T-cell (primary cell): ENCODE measurements at regions not wholly inside any gene's neighbourhood (a gene's known extent, or its start where the extent isn't known, plus 50 kb on each side); places are given as distances from the start of the nearest gene placed in this dataset.

ENCODE experiments used
- ATAC-seq, 4 experiments: fragments of 200-7000 bp in 3 of 4; fragments of 150-1000 bp in 1 of 4; cut with Tn5 transposase; replicated peaks in 1 of 4; 1 replicate in 3 of 4; 2 replicates in 1 of 4; pipeline ENCODE4 v1.10.0; 2021; ENCODE audit warnings: moderate library complexity in 3 of 4, mild to moderate bottlenecking in 2 of 4, moderate number of reproducible peaks in 1 of 4
- CTCF ChIA-PET, 2 donors: fragments of 300-600 bp; sonication (Branson Sonifier 250); formaldehyde crosslinking; loops; one replicate each; lab custom pipeline; 2022; ENCODE audit warnings: antibody characterized with exemption in 2 of 2; lab: Charles Lee
- POLR2A ChIA-PET, 2 donors: fragments of 300-600 bp; sonication (Branson Sonifier 250); formaldehyde crosslinking; loops; one replicate each; lab custom pipeline; 2022; ENCODE audit warnings: antibody characterized with exemption in 2 of 2; lab: Charles Lee
- DNase-seq, 35 experiments: peaks; one replicate each; pipeline versions ENCODE4 v3.0.0 to v3.0.0-alpha.2; 2013 to 2023
- H3K27ac ChIP-seq: one replicate; pipeline ENCODE4 v1.5.1; 2013; ENCODE audit warnings: low read length
- H3K27me3 ChIP-seq, 2 experiments: replicated peaks in 1 of 2; 1 replicate in 1 of 2; 2 replicates in 1 of 2; pipeline versions ENCODE4 v1.6.1 to v1.7.0; 2013; ENCODE audit warnings: low read length in 1 of 2, mixed read lengths in 1 of 2; ENCODE audit not compliant: control insufficient read depth in 2 of 2, insufficient read depth in 2 of 2; ENCODE audit errors: extremely low read depth in 1 of 2
- H3K36me3 ChIP-seq, 2 donors: 1 replicate in 1 of 2; 2 replicates in 1 of 2; pipeline versions ENCODE4 v1.6.1 to v1.7.0; 2013; ENCODE audit warnings: low read length in 1 of 2; ENCODE audit not compliant: control insufficient read depth in 2 of 2, insufficient read depth in 1 of 2; ENCODE audit errors: extremely low read depth in 1 of 2
- H3K4me1 ChIP-seq, 2 experiments: 1 replicate in 1 of 2; 2 replicates in 1 of 2; pipeline versions ENCODE4 v1.6.1 to v1.7.0; 2013; ENCODE audit warnings: low read length in 2 of 2, mixed read lengths in 1 of 2; ENCODE audit not compliant: insufficient read depth in 2 of 2, control insufficient read depth in 1 of 2; ENCODE audit errors: extremely low read depth in 1 of 2
- H3K4me3 ChIP-seq, 2 donors: 1 replicate in 1 of 2; 2 replicates in 1 of 2; pipeline versions ENCODE4 v1.5.1 to v1.7.0; 2013; ENCODE audit warnings: mild to moderate bottlenecking in 2 of 2, low read length in 1 of 2, moderate library complexity in 1 of 2; ENCODE audit not compliant: control insufficient read depth in 1 of 2; ENCODE audit errors: extremely low read depth in 1 of 2
- H3K9me3 ChIP-seq: 2 replicates; pipeline ENCODE4 v1.7.0; 2013
- H3K27ac Mint-ChIP-seq, 2 donors: one replicate each; pipeline ENCODE4 v1.8.0; 2020 to 2021; ENCODE audit warnings: mild to moderate bottlenecking in 2 of 2, mixed read lengths in 2 of 2
- H3K27me3 Mint-ChIP-seq, 2 donors: one replicate each; pipeline ENCODE4 v1.8.0; 2021 to 2022; ENCODE audit warnings: mixed read lengths in 2 of 2
- H3K36me3 Mint-ChIP-seq: one replicate; pipeline ENCODE4 v1.8.0; 2021; ENCODE audit warnings: mixed read lengths
- H3K4me1 Mint-ChIP-seq, 3 donors: one replicate each; pipeline ENCODE4 v1.8.0; 2020 to 2022; ENCODE audit warnings: mixed read lengths in 3 of 3, mild to moderate bottlenecking in 1 of 3
- H3K4me3 Mint-ChIP-seq, 3 donors: one replicate each; pipeline ENCODE4 v1.8.0; 2020 to 2022; ENCODE audit warnings: mild to moderate bottlenecking in 3 of 3, mixed read lengths in 3 of 3, moderate library complexity in 3 of 3
- H3K9me3 Mint-ChIP-seq, 3 donors: one replicate each; pipeline ENCODE4 v1.8.0; 2020 to 2022; ENCODE audit warnings: mixed read lengths in 3 of 3
- WGBS: methylation state at CpG from one replicate; pipeline ENCODE4 v1.1.5; 2013; ENCODE audit warnings: missing lambda C conversion rate; ENCODE audit not compliant: insufficient coverage; 5-methylcytosine and 5-hydroxymethylcytosine counted together

DNA sequence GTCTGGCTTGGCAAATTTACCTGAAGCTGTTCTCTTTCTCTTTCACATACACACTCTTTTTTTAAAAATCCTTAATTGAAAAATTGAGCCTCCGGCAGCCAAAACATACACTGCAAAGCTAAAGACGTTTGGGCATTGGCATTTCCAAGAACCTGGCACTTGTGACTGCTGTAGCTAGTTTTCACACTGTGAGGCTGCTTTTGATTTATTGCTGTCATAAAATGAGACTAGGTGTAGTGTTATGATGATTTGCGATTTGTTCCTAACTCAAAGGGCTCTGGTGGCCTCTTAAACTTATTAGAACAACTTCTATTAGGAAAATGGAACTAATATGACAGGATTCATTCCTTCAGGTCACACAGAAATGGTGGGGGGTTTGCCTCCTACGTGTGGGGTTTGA lies 377.1 kb upstream of the FAR2 start:
- H3K27ac Mint-ChIP-seq: no peak overlapping the region
- Histone ChIP-seq H3K4me1 (no peaks in the 10 kb centered on the region), H3K36me3 (no peaks in the 10 kb centered on the region), H3K27ac (no peak overlapping the region), H3K27me3 (no peaks in the 10 kb centered on the region), H3K9me3 (no peaks in the 10 kb centered on the region), H3K4me3 (no peak overlapping the region)
- H3K4me3 Mint-ChIP-seq: no peak overlapping the region
- ChIA-PET POLR2A (no interaction called here), CTCF (no interaction called here)
- no peak for DNase-seq
- 13% methylated on average over 1 of the region's 4 CpGs for WGBS
- no peaks in the 10 kb centered on the region for H3K36me3 Mint-ChIP-seq
- peaks cover 0 to 5% (median 0%) of the 10 kb centered on the region in 3 donors for H3K9me3 Mint-ChIP-seq
- no peak for ATAC-seq
- no peaks in the 10 kb centered on the region for H3K4me1 Mint-ChIP-seq
- H3K27me3 Mint-ChIP-seq: no peaks in the 10 kb centered on the region

DNA sequence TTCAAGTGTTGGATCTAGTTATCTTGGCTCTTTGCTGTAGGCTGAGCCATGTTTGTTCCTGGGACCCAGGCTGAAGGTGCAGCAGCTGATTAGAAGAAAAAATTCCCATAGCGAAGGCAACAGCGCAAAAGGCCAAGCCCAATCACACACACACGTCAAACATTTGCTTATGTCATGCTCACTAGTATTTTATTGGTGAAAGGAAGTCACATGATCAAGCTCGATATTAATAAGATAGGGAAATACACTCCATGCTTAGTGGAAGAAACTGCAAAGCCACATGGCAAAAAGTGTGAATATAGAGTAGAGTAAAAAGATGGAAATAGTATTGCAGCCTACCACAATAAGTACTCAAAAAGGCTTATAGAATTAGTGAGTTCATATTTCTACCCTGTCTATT lies 373.5 kb upstream of the FAR2 start:
- Histone ChIP-seq H3K9me3 (no peaks in the 10 kb centered on the region), H3K36me3 (no peaks in the 10 kb centered on the region), H3K4me3 (no peak overlapping the region), H3K27me3 (no peaks in the 10 kb centered on the region), H3K27ac (no peak overlapping the region), H3K4me1 (no peaks in the 10 kb centered on the region)
- ChIA-PET CTCF (no interaction called here), POLR2A (no interaction called here)
- no peak overlapping the region for H3K4me3 Mint-ChIP-seq
- no peaks in the 10 kb centered on the region for H3K27me3 Mint-ChIP-seq
- no peaks in the 10 kb centered on the region for H3K36me3 Mint-ChIP-seq
- ATAC-seq (no peak), DNase-seq (no peak)
- H3K9me3 Mint-ChIP-seq: peaks cover 0 to 5% (median 0%) of the 10 kb centered on the region in 3 donors
- WGBS: no CpG with 5 or more reads among the region's 4 CpGs
- H3K4me1 Mint-ChIP-seq: no peaks in the 10 kb centered on the region
- no peak overlapping the region for H3K27ac Mint-ChIP-seq

DNA sequence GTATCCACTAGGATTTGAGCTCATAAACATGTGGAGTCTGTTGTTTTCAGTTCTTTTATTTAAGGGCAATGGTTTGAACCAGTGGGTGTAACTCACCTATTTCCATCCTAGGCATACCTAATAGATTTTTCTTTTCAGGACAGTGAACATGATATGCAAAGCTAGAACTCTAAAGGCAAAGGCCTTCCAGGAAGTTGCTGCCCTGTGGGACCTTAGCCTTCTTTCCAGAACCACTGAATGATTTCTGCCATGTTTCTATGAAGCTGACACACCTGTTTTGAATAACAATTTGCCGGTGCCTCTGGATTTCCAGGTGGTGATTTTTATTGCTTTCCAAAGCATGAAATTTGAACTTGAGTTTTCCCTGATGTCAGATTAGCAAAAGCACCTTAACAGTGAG lies 372.9 kb upstream of the FAR2 start:
- Mint-ChIP-seq H3K9me3 (peaks cover 0 to 5% (median 0%) of the 10 kb centered on the region in 3 donors), H3K27ac (no peak overlapping the region), H3K4me1 (no peaks in the 10 kb centered on the region), H3K4me3 (no peak overlapping the region), H3K27me3 (no peaks in the 10 kb centered on the region), H3K36me3 (no peaks in the 10 kb centered on the region)
- H3K9me3 ChIP-seq: no peaks in the 10 kb centered on the region
- WGBS: 100% methylated on average over 1 of the region's 1 CpG
- CTCF ChIA-PET: no interaction called here
- no peaks in the 10 kb centered on the region for H3K4me1 ChIP-seq
- H3K27me3 ChIP-seq: no peaks in the 10 kb centered on the region
- H3K27ac ChIP-seq: no peak overlapping the region
- no peak overlapping the region for H3K4me3 ChIP-seq
- H3K36me3 ChIP-seq: no peaks in the 10 kb centered on the region
- POLR2A ChIA-PET: no interaction called here
- no peak for ATAC-seq
- DNase-seq: no peak

DNA sequence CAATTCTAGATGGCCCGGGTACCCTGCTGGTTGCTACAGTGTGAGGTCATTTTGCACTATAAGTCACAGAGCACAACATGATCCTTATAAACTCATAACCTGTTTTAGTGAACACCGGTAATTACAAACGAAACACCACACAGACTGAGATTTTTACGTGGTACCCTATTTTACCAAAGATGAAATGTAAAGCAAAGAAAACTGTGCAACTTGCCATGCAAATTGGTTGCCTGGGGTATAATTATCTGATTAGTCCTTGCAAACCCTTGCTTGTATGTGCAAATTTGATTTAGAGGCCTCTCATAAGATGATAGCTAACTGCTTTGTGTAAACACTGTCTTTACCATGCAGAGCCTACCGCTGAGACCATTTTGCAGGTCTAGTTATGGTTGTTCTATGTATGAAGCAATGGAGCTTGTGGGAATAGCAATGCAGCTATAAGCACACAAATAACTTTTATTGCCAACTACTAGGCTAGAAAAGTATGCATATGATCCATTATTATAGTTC lies 372.1 kb upstream of the FAR2 start:
- ChIA-PET CTCF (no interaction called here), POLR2A (no interaction called here)
- H3K9me3 ChIP-seq: no peaks in the 10 kb centered on the region
- Mint-ChIP-seq H3K27ac (no peak overlapping the region), H3K27me3 (no peaks in the 10 kb centered on the region), H3K9me3 (peaks cover 0 to 5% (median 0%) of the 10 kb centered on the region in 3 donors), H3K36me3 (no peaks in the 10 kb centered on the region), H3K4me1 (no peaks in the 10 kb centered on the region), H3K4me3 (no peak overlapping the region)
- H3K36me3 ChIP-seq: no peaks in the 10 kb centered on the region
- DNase-seq (no peak), ATAC-seq (no peak)
- H3K4me1 ChIP-seq: no peaks in the 10 kb centered on the region
- H3K4me3 ChIP-seq: no peak overlapping the region
- no peaks in the 10 kb centered on the region for H3K27me3 ChIP-seq
- WGBS: no CpG with 5 or more reads among the region's 5 CpGs
- H3K27ac ChIP-seq: no peak overlapping the region

DNA sequence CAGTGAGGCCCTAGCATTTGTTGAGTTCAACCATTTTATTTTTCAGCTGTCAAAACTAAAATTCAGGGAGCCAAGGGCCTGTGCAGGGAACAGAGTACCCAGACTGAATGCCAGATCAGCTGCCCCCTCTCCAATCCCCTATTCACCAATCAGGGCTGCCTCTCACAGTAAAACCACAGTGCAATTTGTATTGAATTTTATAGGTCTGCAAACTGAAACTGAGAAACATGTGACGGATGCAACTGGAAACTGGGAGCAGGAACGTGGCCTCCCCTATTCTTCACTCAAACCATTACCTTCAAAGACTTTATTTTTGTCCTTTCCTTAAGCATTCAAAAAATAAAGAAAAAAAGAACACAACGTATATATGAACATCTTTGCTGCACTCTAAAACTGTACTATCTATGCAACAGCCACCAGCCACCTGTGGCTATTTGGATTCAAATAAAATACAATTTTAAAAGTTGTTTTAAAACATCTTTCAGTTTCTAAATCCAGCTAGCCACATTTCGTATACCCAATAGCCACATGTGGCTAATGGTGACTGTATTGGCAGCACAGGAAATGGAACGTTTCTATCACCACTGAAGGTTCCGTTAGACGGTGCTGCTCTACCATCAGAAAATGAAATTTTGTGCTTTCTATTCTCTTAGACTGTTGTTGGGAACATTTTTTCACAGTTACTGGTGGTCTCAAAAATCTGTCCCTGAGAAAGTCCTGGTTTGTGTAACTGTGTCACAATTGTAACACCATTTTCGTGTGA lies 371.3 kb upstream of the FAR2 start:
- no peak overlapping the region for H3K27ac Mint-ChIP-seq
- ChIA-PET POLR2A (no interaction called here), CTCF (no interaction called here)
- H3K4me1 Mint-ChIP-seq: no peaks in the 10 kb centered on the region
- Histone ChIP-seq H3K27ac (no peak overlapping the region), H3K9me3 (no peaks in the 10 kb centered on the region), H3K4me3 (no peak overlapping the region), H3K27me3 (no peaks in the 10 kb centered on the region), H3K36me3 (no peaks in the 10 kb centered on the region), H3K4me1 (no peaks in the 10 kb centered on the region)
- peaks cover 0 to 5% (median 0%) of the 10 kb centered on the region in 3 donors for H3K9me3 Mint-ChIP-seq
- no peaks in the 10 kb centered on the region for H3K36me3 Mint-ChIP-seq
- H3K4me3 Mint-ChIP-seq: no peak overlapping the region
- 100% methylated on average over 1 of the region's 8 CpGs for WGBS
- DNase-seq (no peak), ATAC-seq (no peak)
- no peaks in the 10 kb centered on the region for H3K27me3 Mint-ChIP-seq

DNA sequence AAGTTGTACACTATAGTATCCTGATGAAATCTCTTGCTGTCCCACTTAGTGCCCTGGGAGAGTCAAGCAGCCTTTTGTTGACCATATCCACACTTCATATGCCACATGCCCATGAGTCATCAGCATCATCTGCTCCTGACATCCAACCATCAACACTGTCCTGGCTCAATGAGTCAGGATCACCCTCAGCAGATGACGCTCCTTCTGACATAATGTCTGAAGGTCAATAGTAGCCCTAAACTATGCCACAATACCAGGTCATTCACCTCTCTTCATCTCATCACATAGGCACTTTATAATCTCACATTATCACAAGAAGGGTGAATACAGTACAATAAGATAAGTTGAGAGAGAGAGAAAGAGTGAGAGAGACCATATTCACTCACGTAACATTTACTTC lies 369.0 kb upstream of the FAR2 start:
- ChIA-PET POLR2A (interaction anchor here in 1 of 2 donors (0.6 kb wide), 1 partner anchor 826 kb away, joined by 6 read pairs; no protein-coding TSS in a partner anchor), CTCF (no interaction called here)
- Histone ChIP-seq H3K27me3 (peaks cover 0 to 4% of the 10 kb centered on the region in 2 experiments), H3K4me1 (no peaks in the 10 kb centered on the region), H3K27ac (no peak overlapping the region), H3K9me3 (no peaks in the 10 kb centered on the region), H3K4me3 (no peak overlapping the region), H3K36me3 (no peaks in the 10 kb centered on the region)
- H3K4me1 Mint-ChIP-seq: no peaks in the 10 kb centered on the region
- H3K27me3 Mint-ChIP-seq: no peaks in the 10 kb centered on the region
- H3K27ac Mint-ChIP-seq: no peak overlapping the region
- no peak overlapping the region for H3K4me3 Mint-ChIP-seq
- DNase-seq: no peak
- H3K9me3 Mint-ChIP-seq: peaks cover 0 to 4% (median 0%) of the 10 kb centered on the region in 3 donors
- no peak for ATAC-seq
- WGBS: no CpG with 5 or more reads among the region's 2 CpGs
- no peaks in the 10 kb centered on the region for H3K36me3 Mint-ChIP-seq
